ENCODE measurements at regions not wholly inside any gene's neighbourhood (a gene's known extent, or its start where the extent isn't known, plus 50 kb on each side); places are given as distances from the start of the nearest gene placed in this dataset.
"Not testable (repeated sequence)": the region's sequence is repeated elsewhere in the genome, so short reads cannot be mapped to it uniquely, and the experiment has no call there.

DNA sequence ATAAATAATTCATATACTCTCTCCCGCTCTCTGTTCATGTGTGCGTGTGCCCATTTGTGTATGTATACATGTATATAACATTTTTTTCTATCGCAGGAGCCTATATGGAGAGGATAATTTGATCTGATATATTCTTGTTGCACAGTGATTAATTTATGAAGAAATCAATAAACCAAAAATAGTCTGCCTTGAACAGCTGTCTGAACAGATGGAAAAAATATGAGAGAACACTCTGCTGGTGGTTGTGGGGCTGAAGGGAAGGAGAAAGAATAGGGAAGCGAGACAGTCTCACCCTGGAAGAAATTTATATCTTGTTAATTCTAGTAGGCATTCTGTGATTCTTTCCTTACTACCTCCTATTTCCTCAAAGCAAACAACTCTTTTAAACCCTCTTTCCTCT, 96.6 kb upstream of the B3GAT2 start:
- no peak for DNase-seq

DNA sequence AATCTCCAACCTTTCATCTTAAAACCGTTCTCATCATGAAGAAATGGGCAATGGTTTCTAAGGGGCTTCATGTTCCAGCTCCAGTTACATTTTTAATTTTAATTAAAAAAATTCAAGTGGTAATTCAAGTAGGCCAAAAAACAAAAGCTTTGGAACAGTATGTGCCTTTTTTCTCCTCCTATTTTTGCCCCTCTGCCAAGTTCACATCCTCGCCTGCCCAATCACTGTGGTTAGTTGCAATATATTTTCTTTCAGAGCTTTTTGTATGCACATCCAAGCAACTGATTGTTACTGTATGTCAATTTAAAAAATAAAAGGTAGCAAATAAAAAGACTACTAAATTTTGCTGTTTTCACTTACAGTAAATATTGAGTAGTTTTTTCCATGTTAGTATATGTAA, 99.8 kb upstream of the B3GAT2 start:
- no peak for DNase-seq

DNA sequence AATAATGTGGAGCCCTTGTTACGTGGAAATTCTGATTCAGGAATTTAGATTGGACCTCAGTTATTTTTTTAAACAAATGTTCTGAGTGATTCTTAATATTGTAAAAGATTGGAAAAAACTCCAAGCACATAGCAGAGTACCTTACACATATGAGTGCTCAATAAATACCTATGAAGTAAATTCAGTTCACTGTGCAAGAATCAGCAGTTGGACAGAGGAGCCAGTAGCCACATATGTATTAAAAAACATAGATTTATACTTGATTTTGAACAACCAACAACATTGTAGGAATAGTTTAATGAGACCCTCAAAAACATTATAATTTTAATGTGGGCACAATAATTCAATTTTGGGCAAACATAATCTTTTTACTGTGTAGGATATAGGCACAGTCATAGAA, 109.3 kb upstream of the B3GAT2 start:
- no peak for DNase-seq

DNA sequence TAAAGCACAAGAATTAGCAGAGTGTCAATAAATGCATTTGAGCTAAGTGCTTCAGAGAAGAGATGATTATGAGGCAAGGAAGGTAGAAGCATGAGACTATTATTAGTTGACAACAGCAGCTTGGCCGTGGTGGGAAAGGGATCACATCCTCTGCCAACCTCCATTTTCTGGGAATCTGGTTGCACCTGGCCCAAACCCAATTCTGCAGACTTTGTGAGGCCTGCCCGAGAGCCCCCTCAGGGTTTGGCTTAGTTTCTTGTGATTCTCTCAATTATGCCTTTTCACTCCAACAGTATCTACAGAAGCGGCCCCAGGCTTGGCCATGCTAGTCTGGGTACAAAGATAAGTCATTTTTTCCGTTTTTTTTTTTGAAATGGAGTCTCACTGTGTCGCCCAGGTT, 111.0 kb upstream of the B3GAT2 start:
- no peak for DNase-seq

GRCh38 chr6:71072508-71072907, 115.6 kb upstream of the B3GAT2 start:
- no peak for DNase-seq

- DNase-seq = no peak
Measured at GRCh38 chr6:71077655-71078054, 120.8 kb upstream of the B3GAT2 start.

DNA sequence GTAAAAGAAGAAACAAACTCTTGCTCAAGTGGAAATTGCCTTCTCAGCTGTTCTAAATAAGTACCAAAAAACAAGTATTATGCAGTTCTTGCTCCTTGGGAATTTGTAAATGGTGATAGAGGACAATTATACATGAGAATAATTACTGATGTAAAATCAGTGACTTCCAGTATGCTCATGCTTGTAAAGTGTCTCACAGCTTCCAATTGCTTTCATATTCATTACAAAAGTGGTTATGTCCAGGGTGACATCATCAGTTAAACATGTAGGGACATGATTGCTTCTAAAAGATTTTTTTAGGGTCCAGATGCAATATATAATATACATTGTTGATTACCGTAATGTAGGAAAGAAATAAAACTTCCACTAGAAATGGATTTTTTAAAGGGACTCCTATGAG, 122.8 kb upstream of the B3GAT2 start:
- DNase-seq = no peak

DNA sequence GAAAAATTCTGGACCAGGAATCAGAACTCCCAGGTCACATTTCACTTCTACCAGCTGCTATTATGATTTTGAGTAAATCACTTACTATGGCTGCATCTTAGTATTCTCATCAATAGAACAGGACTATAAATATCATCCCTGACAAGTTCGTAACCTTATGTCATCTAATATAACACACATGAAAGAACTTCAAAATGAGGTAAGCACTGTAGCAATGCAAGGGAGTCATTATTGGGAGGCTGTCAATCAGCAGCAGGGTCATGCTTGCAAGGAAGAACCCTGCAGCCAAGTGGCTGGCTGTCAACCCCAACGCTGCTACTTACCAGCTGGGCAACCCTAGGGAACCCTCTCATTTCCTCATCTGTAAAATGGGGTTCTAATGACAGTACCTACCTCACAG, 123.3 kb upstream of the B3GAT2 start:
- DNase-seq = peak in 1 of 3 donors; percentile 46

- DNase-seq = peak; percentile 62 to 86 (median 77)
Measured at GRCh38 chr6:71080826-71081225, 124.0 kb upstream of the B3GAT2 start.

GRCh38 chr6:71082033-71082650, 125.3 kb upstream of the B3GAT2 start:
- peak; percentile 53 to 83 (median 60) for DNase-seq

DNA sequence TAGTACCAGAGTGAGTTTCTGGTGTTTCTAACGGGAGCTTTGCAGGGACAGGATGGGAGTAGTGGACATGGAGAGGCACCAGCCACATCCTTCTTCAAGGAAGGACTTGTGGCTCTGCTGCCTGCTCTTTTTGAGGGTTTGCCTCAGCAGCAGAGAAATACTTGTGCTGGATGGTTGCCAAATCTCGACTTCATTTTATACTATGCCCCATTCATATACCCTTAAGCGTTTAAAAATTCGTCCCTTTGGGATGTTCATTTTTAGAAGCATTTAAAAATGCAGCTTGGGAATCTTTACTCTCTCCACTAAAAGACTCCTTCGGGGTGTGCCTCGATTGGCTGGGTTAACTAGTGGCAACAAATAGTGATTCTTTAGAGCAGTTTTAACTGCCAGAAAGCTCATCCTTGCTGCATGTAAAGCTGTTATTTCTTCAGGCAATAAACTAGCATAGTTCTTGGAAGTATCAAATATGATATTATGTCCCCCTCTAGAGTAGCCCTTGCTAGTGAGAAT, 126.5 kb upstream of the B3GAT2 start:
- peak in 1 of 3 donors; percentile 58 for DNase-seq

- peak in 1 of 3 donors; percentile 27 for DNase-seq
Measured at GRCh38 chr6:71088166-71088565, 131.3 kb upstream of the B3GAT2 start.

GRCh38 chr6:71090217-71090616, 133.4 kb upstream of the B3GAT2 start:
- no peak for DNase-seq

DNA sequence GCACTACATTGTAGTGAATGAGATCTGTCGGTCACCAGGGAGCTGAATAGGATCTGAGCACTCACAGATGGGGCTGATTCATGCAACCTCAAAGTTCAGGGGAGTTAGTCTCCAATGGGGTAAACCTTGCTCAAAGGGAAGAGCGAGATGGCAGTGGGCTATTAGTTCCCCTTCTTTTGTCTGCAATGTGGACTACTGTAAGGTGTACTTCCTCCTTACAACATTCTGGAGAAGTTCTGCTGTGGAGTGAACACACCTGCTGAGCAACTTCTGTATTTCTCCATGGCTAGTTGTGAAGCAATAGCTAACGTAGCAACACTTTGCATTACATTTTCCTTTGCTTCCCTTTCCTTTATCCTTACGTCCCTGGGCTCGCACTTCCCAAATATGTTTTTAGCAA, 134.3 kb upstream of the B3GAT2 start:
- DNase-seq = no peak

DNA sequence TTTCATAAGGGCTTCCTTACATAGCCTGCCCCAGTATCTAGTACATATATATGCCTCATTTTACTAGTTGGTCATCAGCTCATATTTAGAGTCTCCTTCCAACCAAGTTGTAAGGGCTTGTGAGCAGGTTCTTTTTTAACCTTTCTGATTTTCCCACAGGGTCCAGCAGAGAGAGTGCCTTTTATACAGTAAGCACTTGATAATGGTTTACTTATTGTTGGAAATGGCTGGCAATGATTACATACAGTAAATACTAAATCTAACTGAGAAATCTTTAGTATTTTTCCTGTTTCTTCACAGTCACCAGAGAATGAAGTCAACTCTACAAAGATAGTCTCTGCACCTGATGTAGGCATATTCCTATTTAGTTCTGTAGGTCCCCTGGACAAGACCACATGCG, 135.1 kb upstream of the B3GAT2 start:
- no peak for DNase-seq

- DNase-seq = not testable (repeated sequence)
Measured at GRCh38 chr6:71097264-71097663, 140.4 kb upstream of the B3GAT2 start.

DNA sequence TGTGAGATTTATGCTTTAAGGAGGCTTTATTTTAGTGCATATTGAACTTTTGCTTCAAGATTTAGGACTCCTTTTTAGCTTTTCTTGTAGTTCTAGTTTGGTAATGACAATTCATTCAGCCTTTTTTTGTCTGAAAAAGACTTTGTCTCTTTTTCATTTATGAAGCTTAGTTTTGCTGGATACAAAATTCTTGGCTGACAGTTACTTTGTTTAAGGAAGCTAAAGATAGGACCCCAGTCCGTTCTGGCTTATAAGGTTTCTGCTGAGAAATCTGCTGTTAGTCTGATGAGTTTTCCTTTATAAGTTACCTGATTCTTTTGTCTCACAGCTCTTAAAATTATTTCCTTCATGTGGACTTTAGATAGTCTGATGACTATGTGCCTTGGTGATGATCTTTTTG, 142.8 kb upstream of the B3GAT2 start:
- DNase-seq = no peak

DNA sequence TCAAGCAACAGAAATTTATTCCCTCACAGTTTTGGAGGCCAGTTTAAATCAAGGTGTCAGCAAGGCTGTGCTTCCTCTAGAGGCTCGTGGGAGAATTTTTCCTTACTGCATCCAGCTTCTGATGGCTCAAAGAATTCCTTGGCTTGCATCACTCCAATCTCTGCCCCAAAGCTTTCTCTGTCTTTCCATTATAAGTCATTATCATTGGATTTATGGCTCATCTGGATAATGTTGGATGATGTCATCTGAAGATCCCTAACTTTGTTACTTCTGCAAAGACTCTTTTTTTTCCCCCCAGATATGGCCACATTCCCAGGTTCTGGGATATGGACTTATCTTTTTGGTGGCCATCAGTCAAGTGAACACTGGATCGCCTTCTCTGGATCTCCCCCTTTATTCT, 146.3 kb upstream of the B3GAT2 start:
- DNase-seq = peak in 2 of 3 donors; percentile 42 to 68

- peak in 1 of 3 donors; percentile 64 for DNase-seq
Measured at GRCh38 chr6:71103641-71104040, 146.8 kb upstream of the B3GAT2 start.

GRCh38 chr6:71106276-71106675, 149.4 kb upstream of the B3GAT2 start:
- no peak for DNase-seq

- peak; percentile 49 to 81 (median 61) for DNase-seq
Measured at GRCh38 chr6:71107911-71108420, 151.1 kb upstream of the B3GAT2 start.

GRCh38 chr6:71114544-71114943, 157.7 kb upstream of the B3GAT2 start:
- DNase-seq = no peak

GRCh38 chr6:71114986-71115385, 158.1 kb upstream of the B3GAT2 start:
- no peak for DNase-seq

- DNase-seq = no peak
Measured at GRCh38 chr6:71119560-71119959, 162.7 kb upstream of the B3GAT2 start.
